Hematopoietic multipotent progenitor cell treated with erythropoietin and hydrocortisone succinate and interleukin-3 and kit ligand, for 6 days (in vitro differentiated cells): ENCODE measurements at regions not wholly inside any gene's neighbourhood (a gene's known extent, or its start where the extent isn't known, plus 50 kb on each side); places are given as distances from the start of the nearest gene placed in this dataset.
"Not testable (repeated sequence)": the region's sequence is repeated elsewhere in the genome, so short reads cannot be mapped to it uniquely, and the experiment has no call there.

Source experiments
- DNase-seq: peaks from one replicate; pipeline ENCODE4 v3.0.0-alpha.2; 2015

DNA sequence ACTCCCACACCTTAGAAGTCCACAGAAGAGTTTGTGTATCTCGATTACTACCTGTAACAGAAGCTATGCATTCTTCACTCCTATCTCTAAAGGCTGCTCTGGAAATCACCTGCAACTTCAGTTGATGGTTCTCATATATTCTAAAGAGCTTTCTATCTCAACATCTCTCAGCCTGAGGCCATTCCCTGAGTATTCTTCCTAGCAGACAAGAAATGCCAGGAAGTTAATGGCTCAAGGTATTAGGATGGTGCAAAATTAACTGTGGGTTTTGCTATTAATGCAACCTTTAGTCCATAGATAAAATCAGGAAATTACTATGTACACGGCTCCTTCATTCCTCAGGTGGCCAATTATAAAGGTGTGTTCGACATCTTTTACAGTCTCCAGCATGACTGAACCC is 290.1 kb downstream of the ZNF716 start:
- not testable (repeated sequence) for DNase-seq

DNA sequence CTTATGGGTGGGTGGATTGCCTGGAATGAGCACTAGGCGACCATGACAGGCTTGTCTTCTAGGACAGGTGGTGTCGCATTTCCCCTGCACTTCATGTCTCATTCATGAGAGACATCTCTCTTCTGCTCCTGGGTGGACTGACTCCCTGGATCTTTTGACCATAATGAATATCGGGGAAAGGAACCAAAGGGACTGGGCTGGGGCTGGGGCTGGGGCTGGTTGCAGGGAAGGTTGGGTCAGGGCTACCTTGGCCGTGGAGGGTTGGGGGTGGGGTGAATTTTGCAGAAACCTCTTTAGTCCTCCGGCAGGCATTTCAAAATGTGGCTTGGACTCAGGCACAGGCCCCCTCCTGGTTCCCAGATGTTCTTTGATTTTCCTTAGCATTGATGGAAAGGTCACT is 319.2 kb downstream of the ZNF716 start:
- DNase-seq, result no peak

DNA sequence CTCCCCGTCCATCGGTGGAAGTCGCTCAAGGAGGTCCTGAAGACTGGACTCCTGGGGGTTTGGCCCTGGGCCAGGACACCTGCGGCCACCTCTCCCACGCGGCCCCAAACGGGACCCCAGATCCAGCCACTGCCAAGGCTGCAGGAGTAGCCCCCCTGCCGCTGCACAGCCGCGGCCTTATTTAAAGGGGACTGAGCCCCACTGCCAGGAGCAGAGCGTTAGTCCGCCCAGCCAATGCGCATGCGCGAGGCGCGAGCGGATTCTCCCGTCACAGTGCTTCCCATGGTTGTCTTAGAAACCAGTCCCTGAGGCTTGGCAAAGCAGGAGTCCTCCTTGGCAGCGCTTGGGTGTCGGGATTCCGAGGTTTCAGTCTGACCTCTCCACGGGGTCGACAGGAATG is 320.0 kb downstream of the ZNF716 start:
- no peak for DNase-seq

DNA sequence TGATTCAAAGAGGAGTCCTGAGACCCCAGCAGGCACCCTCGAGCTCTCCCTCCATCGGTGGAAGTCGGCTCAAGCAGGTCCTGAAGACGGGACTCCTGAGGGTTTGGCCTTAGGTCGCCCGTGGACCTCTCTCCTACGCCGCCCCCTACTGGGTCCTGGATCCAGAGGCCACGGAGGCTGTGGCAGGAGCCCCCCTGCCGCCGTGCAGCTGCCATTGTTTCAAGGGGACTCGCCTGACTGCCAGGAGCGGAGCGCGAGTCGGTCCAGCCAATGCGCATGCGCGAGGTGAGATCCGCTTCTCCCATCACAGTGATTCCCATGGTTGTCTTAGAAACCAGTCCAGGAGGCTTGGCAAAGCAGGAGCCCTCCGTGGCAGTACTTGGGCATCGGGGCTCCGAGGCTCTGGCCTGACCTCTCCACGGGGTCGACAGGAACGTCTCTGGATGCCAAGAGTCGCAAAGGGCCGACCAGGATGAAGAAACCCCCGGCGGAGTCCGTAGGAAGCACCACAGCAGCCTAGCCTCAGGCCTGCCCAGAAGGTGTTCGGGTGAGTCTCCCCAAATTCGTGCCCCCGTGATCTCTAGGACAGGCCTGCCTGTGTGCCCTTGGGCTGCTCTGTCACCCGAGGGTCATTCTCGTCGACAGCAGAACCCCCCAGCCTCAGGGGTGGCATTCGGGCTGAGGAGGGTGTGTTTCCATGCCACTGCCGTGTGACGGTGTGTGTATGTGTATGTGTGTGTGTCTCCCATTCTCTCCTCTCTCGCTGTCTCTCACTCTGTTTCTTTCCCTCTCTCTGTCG is 322.3 kb downstream of the ZNF716 start:
- DNase-seq, result no peak

DNA sequence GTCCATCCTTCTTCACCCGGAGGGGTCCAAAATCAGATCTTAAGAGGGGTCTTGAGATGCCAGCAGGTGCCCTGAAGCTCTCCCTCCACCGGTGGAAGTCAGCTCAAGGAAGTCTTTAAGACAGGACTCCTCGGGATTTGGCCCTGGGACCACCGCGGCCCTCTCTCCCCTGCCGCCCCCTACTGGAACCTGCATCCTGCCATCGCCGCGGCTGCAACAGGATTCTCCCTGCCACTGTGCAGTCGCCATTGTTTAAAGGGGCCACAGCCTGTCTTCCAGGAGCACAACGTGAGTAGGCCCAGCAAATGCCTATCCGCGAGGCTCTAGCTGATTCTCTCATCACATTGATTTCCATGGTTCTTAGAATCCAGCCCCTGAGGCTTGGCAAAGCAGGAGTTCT is 324.3 kb downstream of the ZNF716 start:
- DNase-seq, result no peak

DNA sequence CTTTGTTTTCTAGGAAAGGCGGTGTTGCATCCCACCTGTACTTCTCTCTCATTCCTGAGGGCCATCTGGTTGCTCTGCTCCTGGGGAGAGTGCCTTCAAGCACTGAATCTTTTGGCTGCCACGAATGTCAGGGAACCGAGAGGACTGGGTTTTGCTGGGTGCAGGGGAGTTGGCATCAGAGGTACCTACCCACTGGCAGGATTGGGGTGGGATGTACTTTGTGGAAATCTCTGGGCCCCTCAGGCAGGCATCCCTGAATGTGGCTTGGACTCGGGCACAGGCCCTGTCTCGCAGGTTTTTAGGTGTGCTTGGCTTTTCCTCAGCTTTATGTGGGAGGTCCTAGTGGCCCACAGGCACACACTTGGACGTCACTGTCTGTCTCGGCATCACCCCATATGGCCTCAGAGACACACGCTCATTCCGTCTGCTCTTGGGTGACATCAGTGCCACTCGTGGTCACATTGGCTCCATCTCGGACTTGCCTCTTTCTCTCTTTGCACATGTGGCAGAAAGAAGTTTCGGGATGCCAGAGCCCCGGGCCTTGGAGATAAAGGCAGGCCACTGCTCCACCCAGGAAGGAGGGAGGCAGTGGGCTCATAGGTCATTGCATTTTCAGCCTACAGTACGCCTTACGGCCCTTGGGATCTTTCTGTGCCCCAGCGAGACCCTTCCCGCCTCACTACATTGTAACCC is 325.6 kb downstream of the ZNF716 start:
- DNase-seq, result no peak

DNA sequence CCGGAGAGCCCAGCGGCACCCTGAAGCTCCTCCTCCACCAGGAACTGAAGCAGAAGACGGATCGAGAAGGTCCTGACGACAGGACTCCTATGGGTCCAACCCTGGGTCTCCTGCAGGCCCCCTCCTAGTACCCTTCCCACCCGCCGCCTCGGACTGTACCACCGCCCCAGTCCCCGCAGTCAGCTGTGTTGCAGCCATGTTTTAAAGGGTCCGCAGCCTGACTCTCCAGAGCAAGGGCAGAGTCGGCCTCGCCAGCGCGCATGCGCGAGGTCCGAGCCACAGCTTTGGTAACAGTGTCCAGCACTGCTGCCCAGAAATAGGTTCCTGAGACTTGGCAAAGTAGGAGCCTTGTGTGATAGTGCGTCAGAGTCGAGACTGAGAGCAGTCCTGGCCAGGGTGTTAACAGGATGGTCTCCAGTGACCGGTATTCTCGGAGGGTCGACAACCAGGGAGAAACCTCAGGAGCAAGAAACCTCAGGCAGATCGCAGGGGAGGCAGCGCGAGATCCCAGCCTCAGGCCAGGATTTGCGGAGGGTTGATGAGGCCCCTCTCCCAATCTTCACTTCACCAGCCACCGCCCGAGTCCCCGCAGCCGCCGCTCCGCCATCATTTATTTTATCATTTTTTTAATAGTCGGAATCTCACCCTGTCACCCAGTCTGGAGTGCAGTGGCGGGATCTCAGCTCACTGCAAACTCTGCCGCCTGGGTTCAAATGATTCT is 326.3 kb downstream of the ZNF716 start:
- DNase-seq, result not testable (repeated sequence)

DNA sequence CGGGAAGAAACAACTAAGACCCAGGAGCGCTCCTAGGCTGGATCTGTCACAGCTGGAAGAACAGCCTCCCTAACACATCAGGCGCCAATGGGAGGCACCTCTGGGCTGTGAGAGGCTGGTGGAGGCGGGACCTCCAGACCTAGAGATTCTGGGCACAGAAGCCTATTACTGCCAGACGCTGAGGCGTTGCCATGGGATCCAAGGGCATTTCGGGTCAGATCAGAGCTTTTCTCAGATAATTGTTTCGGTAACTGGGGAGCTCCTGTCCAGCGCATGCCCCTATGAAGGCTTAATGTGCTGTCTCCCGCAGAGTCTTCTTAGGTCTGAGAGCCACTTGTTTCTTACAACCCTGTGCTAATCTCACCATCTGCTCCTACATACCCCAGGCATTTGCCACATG is 339.2 kb downstream of the ZNF716 start:
- no peak for DNase-seq

DNA sequence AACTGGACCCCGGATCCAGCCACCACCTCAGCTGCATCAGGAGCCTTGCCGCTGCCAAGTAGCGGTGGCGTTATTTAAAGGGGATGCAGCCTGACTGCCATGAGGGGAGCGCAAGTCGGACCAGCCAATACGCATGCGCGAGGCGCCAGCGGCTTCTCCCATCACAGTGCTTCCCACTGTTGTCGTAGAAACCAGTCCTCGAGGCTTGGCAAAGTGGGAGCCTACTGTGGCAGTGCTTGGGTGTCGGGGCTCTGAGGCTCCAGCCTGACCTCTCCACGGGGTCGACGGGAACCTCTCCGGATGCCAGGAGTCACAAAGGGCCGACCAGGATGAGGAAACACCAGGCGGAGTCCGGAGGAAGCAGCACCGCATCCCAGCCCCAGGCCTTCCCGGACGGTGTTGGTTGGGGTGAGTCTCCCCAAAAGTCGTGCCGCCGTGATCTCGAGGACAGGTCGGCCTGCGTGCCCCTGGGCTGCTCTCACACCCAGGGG is 369.6 kb downstream of the ZNF716 start:
- no peak for DNase-seq

DNA sequence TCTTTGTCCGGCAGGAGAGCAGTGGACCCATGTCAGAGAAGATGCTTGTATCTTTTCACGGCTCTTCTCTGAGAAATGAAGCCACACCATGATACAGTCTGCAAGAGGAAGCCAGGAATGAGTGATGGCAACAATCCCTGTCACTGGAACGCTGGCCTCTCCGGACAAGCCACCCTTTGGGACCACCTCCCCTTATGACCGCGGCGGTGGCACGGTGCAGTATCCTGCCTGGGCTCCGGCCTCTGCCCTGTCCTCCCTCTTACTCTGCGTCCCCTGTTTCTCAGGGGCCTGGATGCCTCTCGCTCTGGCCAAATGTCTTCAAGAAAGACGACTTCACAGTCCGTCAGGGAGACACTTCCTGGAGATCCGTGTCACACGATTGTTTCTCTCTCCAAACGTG is 370.5 kb downstream of the ZNF716 start:
- DNase-seq, result no peak

DNA sequence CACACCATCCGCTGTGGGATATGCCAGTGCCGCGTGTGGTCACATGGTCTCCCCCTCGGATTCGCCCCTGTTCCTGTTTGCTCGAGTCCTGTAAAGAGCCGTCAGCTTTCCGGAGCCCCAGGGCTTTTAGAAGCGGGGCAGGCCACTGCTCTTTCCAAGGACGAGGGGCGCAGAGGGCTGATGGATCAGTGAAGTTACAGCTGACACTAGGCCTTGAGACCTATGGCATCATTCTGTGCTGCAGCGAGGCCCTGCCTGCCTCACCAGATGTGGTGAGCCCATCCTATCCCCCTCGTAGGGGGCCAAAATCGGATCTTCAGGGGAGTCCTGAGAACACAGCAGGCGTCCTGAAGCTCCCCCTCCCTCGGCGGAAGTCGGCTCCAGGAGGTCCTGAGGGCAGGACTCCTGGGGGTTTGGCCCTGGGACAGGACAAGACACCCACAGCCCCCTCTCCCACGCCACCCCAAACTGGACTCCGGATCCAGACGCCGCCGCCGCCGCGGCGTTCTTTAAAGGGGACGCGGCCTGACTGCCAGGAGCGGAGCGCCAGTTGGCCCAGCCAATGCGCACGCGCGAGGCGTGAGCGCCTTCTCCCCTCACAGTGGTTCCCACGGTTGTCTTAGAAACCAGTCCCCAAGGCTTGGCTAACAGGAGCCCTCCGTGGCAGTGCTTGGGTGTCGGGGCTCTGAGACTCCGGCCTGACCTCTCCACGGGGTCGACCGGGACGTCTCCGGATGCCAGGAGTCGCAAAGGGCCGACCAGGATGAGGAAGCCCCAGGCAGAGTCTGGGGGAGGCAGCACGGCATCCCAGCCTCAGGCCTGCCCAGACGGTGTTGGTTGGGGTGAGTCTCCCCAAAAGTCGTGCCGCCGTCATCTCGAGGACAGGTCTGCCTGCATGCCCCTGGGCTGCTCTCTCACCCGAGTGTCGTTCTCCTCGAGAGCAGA is 371.7 kb downstream of the ZNF716 start:
- no peak for DNase-seq

DNA sequence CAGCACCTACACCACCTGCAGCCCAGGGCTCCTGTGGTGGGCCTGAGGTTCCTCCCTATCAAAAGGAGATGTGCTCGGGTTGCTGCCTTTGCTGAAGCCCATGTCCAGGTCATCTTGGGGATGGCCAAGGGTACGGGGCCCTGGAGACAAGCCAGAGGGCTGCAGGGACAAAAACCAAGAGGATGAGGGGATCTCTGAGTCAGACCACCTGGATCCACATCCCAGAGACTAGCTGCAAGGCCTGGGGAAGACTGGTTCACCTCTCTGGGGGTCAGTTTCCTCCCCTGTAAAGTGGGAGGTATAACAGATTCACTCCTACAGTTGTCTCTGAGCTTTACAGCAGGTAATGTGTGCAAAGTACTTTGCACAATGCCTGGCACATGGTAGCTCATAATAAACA is 376.6 kb downstream of the ZNF716 start:
- DNase-seq, result not testable (repeated sequence)

DNA sequence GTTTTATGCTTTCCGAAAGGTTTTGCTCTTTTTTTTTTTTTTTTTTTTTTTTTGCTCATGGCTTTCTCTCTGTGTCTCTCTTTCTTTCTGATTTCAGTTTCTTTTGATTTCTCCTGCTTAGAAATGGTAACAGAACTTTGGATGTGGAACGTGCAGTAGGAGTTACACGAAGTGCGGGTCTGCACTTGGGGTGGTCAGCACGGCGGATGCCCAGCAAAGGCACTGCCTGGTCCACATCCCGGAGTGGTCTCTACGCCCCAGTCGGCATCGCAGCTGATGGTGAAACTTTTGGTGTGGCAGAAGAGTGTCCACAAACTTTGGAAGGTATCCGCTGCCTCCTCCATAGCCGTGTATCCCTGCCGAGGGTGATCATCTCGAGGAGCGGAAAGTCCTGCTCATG is 385.2 kb downstream of the ZNF716 start:
- DNase-seq, result not testable (repeated sequence)

DNA sequence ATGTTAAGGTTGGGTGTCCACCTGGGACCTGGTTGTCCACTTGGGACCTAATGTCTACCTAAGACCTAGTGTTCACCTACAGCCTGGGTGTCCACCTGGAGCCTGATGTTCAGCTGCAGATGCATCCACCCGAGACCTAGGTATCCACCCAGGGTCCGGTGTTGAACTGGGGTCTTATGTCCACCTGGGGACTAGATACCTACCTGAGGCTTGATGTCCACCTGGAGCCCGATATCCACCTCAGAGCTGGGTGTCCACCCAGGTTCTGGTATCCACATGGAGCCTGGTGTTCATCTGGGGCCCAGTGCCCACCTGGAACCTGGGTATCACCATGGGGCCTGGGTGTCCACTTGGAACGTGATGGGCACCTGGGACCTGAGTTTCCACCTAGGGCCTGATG is 389.2 kb downstream of the ZNF716 start:
- DNase-seq, result not testable (repeated sequence)

DNA sequence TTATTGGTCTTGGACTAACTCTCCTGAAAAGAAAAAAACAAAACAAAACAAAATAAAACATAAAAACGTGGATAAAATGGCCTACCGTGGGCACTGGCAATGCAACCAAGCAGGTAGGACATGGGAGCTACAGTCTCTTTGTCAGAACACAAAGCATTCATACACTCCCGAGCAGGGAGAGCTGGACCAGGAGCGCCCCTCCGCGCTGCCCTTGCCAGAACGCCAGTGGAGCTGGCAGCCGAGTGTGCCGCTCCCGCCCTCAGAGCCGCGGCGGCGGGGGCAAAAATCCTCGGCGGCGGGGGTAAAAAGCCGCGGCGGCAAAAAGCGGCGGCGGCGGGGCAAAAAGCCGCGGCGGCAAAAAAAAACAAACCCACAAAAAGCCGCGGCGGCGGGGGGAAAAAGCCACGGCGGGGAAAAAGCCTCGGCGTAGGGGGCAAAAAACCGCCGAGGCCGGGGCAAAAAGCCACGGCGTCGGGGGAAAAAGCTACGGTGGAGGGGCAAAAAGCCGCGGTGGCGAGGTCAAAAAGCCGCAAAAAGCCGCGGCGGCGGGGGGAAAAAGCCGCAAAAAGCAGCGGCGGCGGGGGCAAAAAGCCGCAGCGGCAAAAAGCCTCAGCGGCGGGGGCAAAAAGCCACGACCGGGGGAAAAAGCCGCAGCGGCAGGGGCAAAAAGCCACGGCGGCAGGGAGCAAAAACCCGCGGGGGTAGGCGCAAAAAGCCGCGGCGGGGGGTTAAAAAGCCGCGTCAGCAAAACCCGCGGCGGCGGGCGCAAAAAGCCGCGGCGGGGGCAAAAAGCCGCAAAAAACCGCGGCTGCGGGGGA is 418.1 kb downstream of the ZNF716 start:
- peak; percentile 0 for DNase-seq

DNA sequence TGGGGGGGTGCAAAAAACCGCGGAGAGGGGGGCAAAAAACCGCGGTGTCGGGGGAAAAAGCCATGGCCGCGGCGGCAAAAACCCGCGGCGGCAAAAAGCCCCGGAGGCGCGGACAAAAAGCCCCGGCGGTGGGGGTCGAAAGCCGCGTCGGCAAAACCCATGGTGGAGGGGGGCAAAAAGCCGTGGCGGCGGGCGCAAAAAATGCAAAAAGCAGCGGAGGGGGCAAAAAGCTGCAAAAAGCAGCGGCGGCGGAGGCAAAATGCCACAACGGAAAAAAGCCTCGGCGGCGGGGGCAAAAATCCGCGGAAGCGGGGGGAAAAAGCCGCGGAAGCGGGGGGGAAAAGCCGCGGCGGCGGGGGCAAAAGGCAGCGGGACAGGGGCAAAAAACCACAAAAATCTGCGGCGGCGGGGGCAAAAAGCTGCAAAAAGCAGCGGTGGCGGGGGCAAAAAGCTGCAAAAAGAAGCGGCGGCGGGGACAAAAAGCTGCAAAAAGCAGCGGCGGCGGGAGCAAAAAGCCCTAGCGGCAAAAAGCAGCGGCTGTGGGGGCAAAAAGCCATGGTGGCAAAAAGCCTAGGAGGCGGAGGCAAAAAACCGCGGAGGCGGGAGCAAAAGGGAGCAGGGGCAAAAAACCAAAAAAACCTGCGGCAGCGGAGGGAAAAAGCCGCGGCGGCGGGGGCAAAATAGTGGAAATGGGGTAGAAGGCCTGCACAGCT is 418.9 kb downstream of the ZNF716 start:
- DNase-seq, result no peak
